Frontal cortex (tissue), 3 donors: ENCODE measurements at regions not wholly inside any gene's neighbourhood (a gene's known extent, or its start where the extent isn't known, plus 50 kb on each side); places are given as distances from the start of the nearest gene placed in this dataset.
"Not testable (repeated sequence)": the region's sequence is repeated elsewhere in the genome, so short reads cannot be mapped to it uniquely, and the experiment has no call there.

Source experiments
- DNase-seq, 2 donors: peaks; one replicate each; pipeline ENCODE4 v3.0.0; 2012; ENCODE audit warnings: low spot score in 2 of 2
- FAIRE-seq: peaks from 2 replicates; lab custom pipeline; 2012; peaks lifted over from hg19 to GRCh38; lab: Jason Lieb, UNC
- donor health status: control.
- donor health status: control.
- donor health status: control.

- DNase-seq, result no peak
- FAIRE-seq, result no peak
Observed at GRCh38 chr7:138247568-138248333, 171.5 kb downstream of the AKR1D1 start.

- FAIRE-seq (no peak), DNase-seq (no peak)
Observed at GRCh38 chr7:138248609-138249008, 172.3 kb downstream of the AKR1D1 start.

DNA sequence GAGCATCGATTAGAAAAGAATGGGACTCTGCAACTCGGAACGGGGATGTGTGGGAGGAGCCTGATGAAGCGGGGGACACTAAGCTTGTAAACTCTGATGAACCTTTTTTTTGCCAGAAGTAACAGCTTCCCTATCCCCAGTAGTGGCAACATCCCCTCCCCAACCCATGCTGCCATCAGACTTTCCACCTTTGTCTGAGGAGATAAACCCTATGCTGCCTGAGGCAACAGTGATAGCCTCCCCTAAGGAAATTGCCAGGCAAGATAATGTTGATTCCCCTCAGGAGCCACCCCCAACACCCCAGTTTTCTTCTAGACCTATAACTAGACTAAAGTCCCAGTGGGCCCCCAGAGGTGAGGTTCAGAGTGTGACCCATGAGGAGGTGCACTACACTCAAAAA is 173.7 kb downstream of the AKR1D1 start:
- FAIRE-seq (no peak), DNase-seq (no peak)

- FAIRE-seq, result not testable (repeated sequence)
Observed at GRCh38 chr7:138252666-138253065, 176.4 kb downstream of the AKR1D1 start.

DNA sequence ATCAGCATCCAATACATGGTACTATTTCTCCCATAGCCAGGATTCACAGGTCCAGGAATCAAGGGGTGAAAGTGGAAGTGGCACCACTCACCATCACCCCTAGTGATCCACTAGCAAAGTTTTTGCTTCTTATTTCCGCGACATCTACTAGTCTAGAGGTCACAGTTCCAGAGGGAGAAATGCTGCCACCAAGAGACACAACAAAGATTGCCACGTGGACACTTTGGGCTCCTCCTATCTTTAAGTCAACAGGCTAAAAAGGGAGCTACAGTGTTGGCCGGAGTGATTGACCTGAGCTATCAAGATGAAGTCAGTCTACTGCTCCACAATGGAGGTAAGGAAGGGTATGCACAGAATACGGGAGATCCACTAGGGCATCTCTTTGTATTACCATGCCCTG is 178.2 kb downstream of the AKR1D1 start:
- FAIRE-seq (no peak), DNase-seq (no peak)

More at GRCh38 chr7:138252666-138253065, 176.4 kb downstream of the AKR1D1 start:
- DNase-seq, result not testable (repeated sequence)

GRCh38 chr7:138257459-138258196 is 181.4 kb downstream of the AKR1D1 start:
- no peak for DNase-seq
- FAIRE-seq, result no peak

DNA sequence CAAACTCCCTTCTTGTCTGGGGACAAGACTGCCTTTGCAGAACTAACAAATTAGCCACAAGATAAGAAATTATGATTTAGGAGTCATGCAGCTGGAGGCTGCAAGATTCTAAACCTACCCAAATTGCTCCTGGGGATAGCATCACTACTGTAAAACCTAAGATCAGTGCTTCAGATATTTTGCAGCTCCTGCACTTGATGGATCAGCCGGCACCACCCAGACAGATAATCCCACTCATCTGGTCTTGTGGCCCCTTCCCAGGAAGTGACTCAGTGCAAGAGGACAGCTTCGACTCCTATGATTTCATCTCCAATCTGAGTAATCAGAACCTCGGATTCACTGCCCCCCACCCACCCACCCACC is 181.9 kb downstream of the AKR1D1 start:
- no peak for DNase-seq
- no peak for FAIRE-seq

GRCh38 chr7:138259675-138260074 is 183.4 kb downstream of the AKR1D1 start:
- DNase-seq (no peak), FAIRE-seq (no peak)

DNA sequence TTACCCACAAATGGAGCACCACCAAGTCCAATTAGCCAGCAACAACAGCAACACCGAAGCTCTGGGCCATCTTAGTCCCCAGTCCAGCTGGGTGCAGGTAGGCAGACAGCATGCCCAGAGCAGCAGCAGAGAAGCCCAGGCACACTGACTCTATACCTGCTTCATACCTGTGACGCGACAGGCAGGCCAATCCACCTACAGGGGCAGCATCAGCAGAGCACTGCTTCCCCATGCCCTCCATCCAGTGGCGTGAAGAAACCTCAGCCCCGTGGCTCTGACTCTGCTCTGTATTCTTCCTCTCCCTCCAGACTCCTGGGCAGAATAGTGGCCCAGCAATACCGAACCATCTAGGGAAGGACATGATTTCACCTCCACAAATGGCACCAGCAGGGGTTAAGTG is 191.7 kb downstream of the AKR1D1 start:
- FAIRE-seq (no peak), DNase-seq (no peak)

- FAIRE-seq (no peak), DNase-seq (no peak)
Observed at GRCh38 chr7:138276891-138277290, 183.2 kb upstream of the TRIM24 start.

GRCh38 chr7:138278601-138279000 is 181.5 kb upstream of the TRIM24 start:
- FAIRE-seq (no peak), DNase-seq (no peak)

DNA sequence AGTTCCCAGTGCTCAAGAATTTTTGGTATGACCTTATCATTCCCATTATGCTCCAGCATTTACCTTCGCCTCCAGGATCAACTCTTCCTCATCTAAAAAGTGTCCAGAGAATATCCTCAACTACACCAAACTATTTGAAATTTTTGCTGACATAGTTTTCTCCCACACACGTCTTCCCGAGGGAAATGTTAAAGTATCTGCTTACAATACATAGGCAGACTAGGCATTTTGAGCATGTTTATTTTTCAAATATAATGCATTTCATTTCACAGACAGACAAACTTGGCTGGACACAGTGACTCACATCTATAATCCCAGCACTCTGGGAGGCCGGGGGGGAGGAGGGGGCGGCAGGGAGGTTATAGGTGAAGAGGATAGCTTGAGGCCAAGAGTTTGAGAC is 177.1 kb upstream of the TRIM24 start:
- FAIRE-seq, result no peak
- DNase-seq, result no peak

DNA sequence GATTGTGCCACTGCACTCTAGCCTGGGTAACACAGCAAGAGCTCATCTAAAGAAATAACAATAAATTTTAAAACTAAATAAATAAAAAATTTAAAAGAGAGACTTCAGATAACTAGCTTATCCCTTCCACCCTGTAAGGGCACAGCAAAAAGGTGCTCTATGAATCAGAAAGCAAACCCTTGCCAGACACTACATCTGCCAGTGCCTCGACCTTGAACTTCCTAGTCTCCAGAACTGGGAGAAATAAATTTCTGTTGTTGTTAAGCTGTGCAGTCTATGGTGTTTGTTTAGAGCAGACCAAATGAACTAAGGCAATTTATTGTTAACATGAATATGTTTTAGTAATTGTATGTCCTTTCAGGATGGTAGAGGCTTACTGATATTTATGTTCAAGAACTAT is 174.9 kb upstream of the TRIM24 start:
- no peak for DNase-seq

DNA sequence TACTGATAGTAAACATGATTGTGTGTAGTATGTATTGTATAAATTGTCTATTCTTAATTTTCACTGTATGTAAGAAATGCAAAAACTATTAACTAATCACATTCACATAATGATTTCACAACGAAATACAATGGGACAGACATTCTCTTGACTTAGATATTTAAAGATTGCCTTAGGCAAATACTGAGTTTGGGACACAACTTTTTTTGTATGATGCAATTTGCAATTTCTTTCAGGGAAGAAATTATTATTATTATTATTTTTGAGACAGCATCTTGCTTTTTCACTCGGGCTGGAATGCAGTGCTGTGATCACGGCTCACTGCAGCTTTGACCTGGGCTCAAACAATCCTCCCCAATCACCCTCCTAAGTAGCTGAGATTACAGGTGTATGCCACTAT is 173.2 kb upstream of the TRIM24 start:
- FAIRE-seq (no peak), DNase-seq (no peak)

More for the DNA sequence above, 174.9 kb upstream of the TRIM24 start:
- FAIRE-seq, result no peak

DNA sequence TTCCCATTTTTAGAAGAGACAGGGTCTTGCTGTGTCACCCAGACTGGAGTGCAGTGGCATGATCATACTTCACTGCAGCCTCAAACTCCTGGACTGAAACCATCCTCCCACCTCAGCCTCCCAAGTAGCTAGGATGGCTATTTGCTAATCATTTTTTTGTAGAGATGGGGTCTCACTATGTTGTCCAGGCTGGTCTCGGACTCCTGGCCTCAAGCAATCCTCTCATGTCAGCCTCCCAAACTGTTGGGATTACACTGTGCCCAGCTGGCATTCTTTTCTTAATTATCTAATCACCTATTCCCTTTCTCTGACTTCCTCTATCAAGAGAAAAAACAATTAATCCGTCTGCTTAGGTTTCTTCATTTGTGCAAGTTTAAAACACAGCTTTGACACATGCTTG is 172.5 kb upstream of the TRIM24 start:
- DNase-seq (no peak), FAIRE-seq (no peak)

DNA sequence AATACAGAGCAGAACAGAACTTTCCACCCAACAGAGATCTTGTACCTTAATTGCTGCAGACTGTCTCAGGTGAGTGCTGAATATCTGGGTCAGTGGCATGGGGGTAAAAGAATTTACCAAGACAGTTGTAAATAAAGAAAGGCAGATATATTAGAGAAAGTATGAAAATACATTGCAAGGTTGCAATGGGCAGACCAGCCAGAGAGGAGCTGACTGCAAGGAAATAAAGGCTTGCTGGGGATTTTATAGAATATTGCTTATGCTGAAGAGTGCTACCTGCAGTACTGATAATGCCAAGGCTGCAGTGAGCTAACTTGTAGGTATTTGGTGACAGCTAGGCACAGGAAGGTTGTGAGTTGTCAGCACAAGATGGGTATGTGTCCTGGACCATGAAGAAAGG is 171.0 kb upstream of the TRIM24 start:
- FAIRE-seq, result no peak
- no peak for DNase-seq

DNA sequence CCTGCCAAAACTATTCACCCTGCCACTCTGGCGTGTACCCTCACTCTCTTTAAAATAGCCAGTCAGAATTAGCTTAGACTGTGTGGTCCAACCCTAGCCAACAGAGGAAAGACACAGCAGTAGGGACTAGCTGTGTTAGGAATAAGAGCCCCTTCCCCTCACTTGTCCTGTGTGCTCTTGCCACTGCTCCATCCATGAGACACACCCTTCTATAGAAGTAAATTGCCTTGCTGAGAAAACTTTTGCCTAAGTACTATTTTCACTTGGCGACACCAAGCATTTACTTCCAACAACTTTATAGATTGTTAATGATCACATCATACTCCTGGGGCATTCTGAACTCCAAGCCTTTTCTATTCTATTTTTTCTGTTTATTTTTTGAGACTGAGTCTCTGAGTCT is 170.2 kb upstream of the TRIM24 start:
- DNase-seq (no peak), FAIRE-seq (no peak)

DNA sequence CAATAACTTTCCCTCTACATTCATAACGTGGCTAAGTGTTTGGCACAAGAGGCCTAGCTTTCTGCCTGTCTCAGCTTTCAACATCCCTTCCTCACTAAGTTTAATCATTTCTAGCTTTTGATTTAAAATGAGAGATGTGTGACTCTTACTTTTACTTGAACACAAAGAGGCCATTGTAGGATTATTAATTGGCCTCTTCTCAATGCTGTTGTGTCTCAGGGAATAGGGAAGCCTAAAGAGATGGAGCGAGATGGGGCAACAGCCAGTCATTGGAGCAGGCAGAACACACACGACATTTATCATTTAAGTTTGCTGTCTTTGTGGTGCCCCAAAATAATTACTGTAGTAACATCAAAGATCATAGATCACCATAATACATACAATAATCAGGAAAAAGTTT is 167.1 kb upstream of the TRIM24 start:
- DNase-seq, result no peak
- no peak for FAIRE-seq

- no peak for FAIRE-seq
- no peak for DNase-seq
Observed at GRCh38 chr7:138295049-138295637, 164.9 kb upstream of the TRIM24 start.

GRCh38 chr7:138297526-138297925 is 162.5 kb upstream of the TRIM24 start:
- DNase-seq, result no peak
- FAIRE-seq, result no peak

DNA sequence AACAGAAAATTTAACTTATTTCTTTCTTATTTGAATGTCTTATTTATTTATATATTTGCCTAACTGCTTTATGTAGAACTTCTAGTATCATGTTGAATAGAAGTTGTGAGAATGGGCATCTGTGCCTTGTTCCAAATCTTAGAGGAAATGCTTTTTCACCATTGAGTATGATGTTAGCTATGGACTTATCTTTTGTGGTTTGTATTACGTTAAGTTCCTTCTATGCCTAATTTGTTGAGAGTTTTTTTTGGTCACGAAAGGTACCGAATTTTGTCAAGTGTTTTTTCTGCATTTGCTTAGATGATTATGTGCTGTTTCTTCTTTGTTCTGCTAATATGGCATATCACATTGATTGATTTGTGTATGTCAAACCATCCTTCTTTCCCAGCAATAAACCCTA is 161.0 kb upstream of the TRIM24 start:
- no peak for FAIRE-seq
- DNase-seq, result no peak
